ENCODE measurements at regions not wholly inside any gene's neighbourhood (a gene's known extent, or its start where the extent isn't known, plus 50 kb on each side); places are given as distances from the start of the nearest gene placed in this dataset.
A peak's percentile ranks its signal among the peaks of the same experiment; 100 is the strongest.

- no peak for DNase-seq
These were observed 145.9 kb upstream of the FST start for GRCh38 chr5:53334431-53334941.

- DNase-seq, result no peak
These were observed 145.3 kb upstream of the FST start for GRCh38 chr5:53335115-53335514.

GRCh38 chr5:53337827-53338226, 142.6 kb upstream of the FST start:
- DNase-seq, result no peak

- no peak for DNase-seq
These were observed 141.5 kb upstream of the FST start for GRCh38 chr5:53338971-53339370.

GRCh38 chr5:53339962-53340540, 140.4 kb upstream of the FST start:
- no peak for DNase-seq

- no peak for DNase-seq
These were observed 139.3 kb upstream of the FST start for GRCh38 chr5:53340956-53341750.

- DNase-seq, result no peak
These were observed 138.2 kb upstream of the FST start for GRCh38 chr5:53342236-53342635.

GRCh38 chr5:53343187-53343586, 137.2 kb upstream of the FST start:
- DNase-seq, result peak; percentile 21 to 64

- no peak for DNase-seq
These were observed 130.1 kb upstream of the FST start for GRCh38 chr5:53350368-53350767.

GRCh38 chr5:53350991-53351770, 129.2 kb upstream of the FST start:
- no peak for DNase-seq

- DNase-seq, result no peak
These were observed 125.1 kb upstream of the FST start for GRCh38 chr5:53355316-53355715.

GRCh38 chr5:53355931-53356330, 124.5 kb upstream of the FST start:
- DNase-seq, result no peak

- DNase-seq, result no peak
These were observed 123.0 kb upstream of the FST start for GRCh38 chr5:53357439-53357838.

- DNase-seq, result no peak
These were observed 121.6 kb upstream of the FST start for GRCh38 chr5:53358794-53359193.

GRCh38 chr5:53359916-53360517, 120.4 kb upstream of the FST start:
- DNase-seq, result no peak

- no peak for DNase-seq
These were observed 119.6 kb upstream of the FST start for GRCh38 chr5:53360811-53361210.

- DNase-seq, result no peak
These were observed 118.7 kb upstream of the FST start for GRCh38 chr5:53361708-53362107.

- no peak for DNase-seq
These were observed 117.9 kb upstream of the FST start for GRCh38 chr5:53362521-53362941.

- no peak for DNase-seq
These were observed 116.4 kb upstream of the FST start for GRCh38 chr5:53364061-53364460.

GRCh38 chr5:53366245-53366644, 114.2 kb upstream of the FST start:
- no peak for DNase-seq

GRCh38 chr5:53367727-53368126, 112.7 kb upstream of the FST start:
- no peak for DNase-seq

GRCh38 chr5:53368516-53368915, 111.9 kb upstream of the FST start:
- no peak for DNase-seq

- DNase-seq, result no peak
These were observed 111.3 kb upstream of the FST start for GRCh38 chr5:53368966-53369605.

Data from NCI-H446 (cell line).